Esophagus squamous epithelium (tissue), 5 donors: ENCODE measurements at regions not wholly inside any gene's neighbourhood (a gene's known extent, or its start where the extent isn't known, plus 50 kb on each side); places are given as distances from the start of the nearest gene placed in this dataset.

Experiments used
- DNase-seq: peaks from one replicate; lab custom pipeline; 2025; lab: John Stamatoyannopoulos, UW
- H3K27ac ChIP-seq, 4 donors: fragments of 200-600 bp; sonication (generic); one replicate each; pipeline ENCODE4 v1.5.1; 2016 to 2019; ENCODE audit warnings: mild to moderate bottlenecking in 1 of 4
- H3K27me3 ChIP-seq, 4 donors: fragments of 200-600 bp; sonication (generic); 1 replicate in 3 of 4; 2 replicates in 1 of 4; pipeline versions ENCODE4 v1.5.1 to v1.6.0; 2017 to 2021; ENCODE audit warnings: antibody characterized with exemption in 1 of 4
- H3K36me3 ChIP-seq, 3 donors: fragments of 200-600 bp; sonication (generic); one replicate each; pipeline ENCODE4 v1.5.1; 2016 to 2019
- H3K4me1 ChIP-seq, 3 donors: fragments of 200-600 bp; sonication (generic); one replicate each; pipeline ENCODE4 v1.5.1; 2017 to 2019
- H3K4me3 ChIP-seq, 4 donors: fragments of 200-600 bp; sonication (generic); 1 replicate in 3 of 4; 2 replicates in 1 of 4; pipeline ENCODE4 v1.5.1; 2016 to 2019; ENCODE audit warnings: mild to moderate bottlenecking in 2 of 4, moderate library complexity in 1 of 4
- H3K9me3 ChIP-seq, 3 donors: fragments of 200-600 bp; sonication (generic); one replicate each; pipeline ENCODE4 v1.5.1; 2016 to 2019
- CTCF ChIP-seq, 6 experiments: fragments of 450-650 bp in 4 of 6; fragments of 200-600 bp in 2 of 6; sonication (generic) in 2 of 6; IDR thresholded peaks; one replicate each; pipeline ENCODE4 v1.5.1; 2016 to 2019; ENCODE audit warnings: antibody characterized with exemption in 6 of 6, mild to moderate bottlenecking in 4 of 6, moderate library complexity in 4 of 6
- POLR2A ChIP-seq, 4 donors: fragments of 450-650 bp; IDR thresholded peaks; one replicate each; pipeline ENCODE4 v1.6.1; 2017; ENCODE audit warnings: antibody characterized with exemption in 4 of 4, mild to moderate bottlenecking in 4 of 4, moderate library complexity in 3 of 4
- WGBS, 2 donors: methylation state at CpG; one replicate each; pipeline ENCODE4 v1.1.5; 2018; 5-methylcytosine and 5-hydroxymethylcytosine counted together
- intact Hi-C: fragments of 100-400 bp; cut with DNase I; formaldehyde crosslinking; loops from one replicate; pipeline ENCODE4 v1.15.0; 2022
- donor health status: DM: yes; HTN: yes; CAD: no.

GRCh38 chr4:189113389-189113888, 827.2 kb upstream of the FRG1 start:
- Histone ChIP-seq H3K9me3 (no peaks in the 10 kb centered on the region), H3K27me3 (no peaks in the 10 kb centered on the region), H3K4me3 (no peak overlapping the region), H3K4me1 (no peaks in the 10 kb centered on the region), H3K36me3 (no peaks in the 10 kb centered on the region), H3K27ac (no peak overlapping the region)
- WGBS, 2 donors: 88 to 91% methylated on average over 11 of the region's 11 CpGs
- no peak for DNase-seq
- TF ChIP-seq POLR2A (IDR thresholded peaks at IDR 0.05) (no peak), CTCF (IDR thresholded peaks at IDR 0.05) (no peak)
- intact Hi-C loops: no loop called here

GRCh38 chr4:189117426-189117825, 823.2 kb upstream of the FRG1 start:
- H3K36me3 ChIP-seq: no peaks in the 10 kb centered on the region
- 78 to 100% methylated on average over 1 of the region's 1 CpG for WGBS, 2 donors
- no peak for TF ChIP-seq POLR2A (IDR thresholded peaks at IDR 0.05)
- no peak for TF ChIP-seq CTCF (IDR thresholded peaks at IDR 0.05)
- intact Hi-C loops: no loop called here
- H3K9me3 ChIP-seq: no peaks in the 10 kb centered on the region
- no peak overlapping the region for H3K4me3 ChIP-seq
- no peaks in the 10 kb centered on the region for H3K27me3 ChIP-seq
- DNase-seq: no peak
- H3K4me1 ChIP-seq: no peaks in the 10 kb centered on the region
- H3K27ac ChIP-seq: no peak overlapping the region

GRCh38 chr4:189121336-189121735, 819.3 kb upstream of the FRG1 start:
- no peak for DNase-seq
- Histone ChIP-seq H3K4me1 (no peaks in the 10 kb centered on the region), H3K9me3 (peaks cover 0 to 2% (median 0%) of the 10 kb centered on the region in 3 donors), H3K36me3 (no peaks in the 10 kb centered on the region), H3K27ac (no peak overlapping the region), H3K27me3 (no peaks in the 10 kb centered on the region), H3K4me3 (no peak overlapping the region)
- intact Hi-C loops: no loop called here
- TF ChIP-seq CTCF (IDR thresholded peaks at IDR 0.05) (no peak), POLR2A (IDR thresholded peaks at IDR 0.05) (no peak)
- WGBS, 2 donors: 81 to 83% methylated on average over 4 of the region's 4 CpGs

GRCh38 chr4:189124149-189124758, 816.4 kb upstream of the FRG1 start:
- H3K27me3 ChIP-seq: no peaks in the 10 kb centered on the region
- TF ChIP-seq CTCF (IDR thresholded peaks at IDR 0.05): peak; percentile 37 to 44 (median 42)
- no peak for TF ChIP-seq POLR2A (IDR thresholded peaks at IDR 0.05)
- H3K4me3 ChIP-seq: no peak overlapping the region
- intact Hi-C loops: no loop called here
- no peak for DNase-seq
- no peaks in the 10 kb centered on the region for H3K36me3 ChIP-seq
- H3K27ac ChIP-seq: no peak overlapping the region
- peaks cover 0 to 14% (median 0%) of the 10 kb centered on the region in 3 donors for H3K4me1 ChIP-seq
- peaks cover 0 to 4% (median 0%) of the 10 kb centered on the region in 3 donors for H3K9me3 ChIP-seq
- 35 to 44% methylated on average over 10 of the region's 10 CpGs for WGBS, 2 donors

- TF ChIP-seq CTCF (IDR thresholded peaks at IDR 0.05) (no peak), POLR2A (IDR thresholded peaks at IDR 0.05) (no peak)
- H3K27ac ChIP-seq: no peak overlapping the region
- no peak overlapping the region for H3K4me3 ChIP-seq
- H3K27me3 ChIP-seq: no peaks in the 10 kb centered on the region
- no peak for DNase-seq
- H3K9me3 ChIP-seq: peaks cover 0 to 4% (median 0%) of the 10 kb centered on the region in 3 donors
- intact Hi-C loops: no loop called here
- WGBS, 2 donors: 66 to 77% methylated on average over 4 of the region's 4 CpGs
- H3K4me1 ChIP-seq: peaks cover 0 to 18% (median 0%) of the 10 kb centered on the region in 3 donors
- H3K36me3 ChIP-seq: no peaks in the 10 kb centered on the region
Measured at GRCh38 chr4:189124791-189125190, 815.9 kb upstream of the FRG1 start.
